ENCODE measurements at regions not wholly inside any gene's neighbourhood (a gene's known extent, or its start where the extent isn't known, plus 50 kb on each side); places are given as distances from the start of the nearest gene placed in this dataset.
"Not testable (repeated sequence)": the region's sequence is repeated elsewhere in the genome, so short reads cannot be mapped to it uniquely, and the experiment has no call there.

GRCh38 chr11:112310848-112311247 lies 50.2 kb upstream of the PLET1 start:
- DNase-seq (ENCODE audit: low read depth), result no peak

DNA sequence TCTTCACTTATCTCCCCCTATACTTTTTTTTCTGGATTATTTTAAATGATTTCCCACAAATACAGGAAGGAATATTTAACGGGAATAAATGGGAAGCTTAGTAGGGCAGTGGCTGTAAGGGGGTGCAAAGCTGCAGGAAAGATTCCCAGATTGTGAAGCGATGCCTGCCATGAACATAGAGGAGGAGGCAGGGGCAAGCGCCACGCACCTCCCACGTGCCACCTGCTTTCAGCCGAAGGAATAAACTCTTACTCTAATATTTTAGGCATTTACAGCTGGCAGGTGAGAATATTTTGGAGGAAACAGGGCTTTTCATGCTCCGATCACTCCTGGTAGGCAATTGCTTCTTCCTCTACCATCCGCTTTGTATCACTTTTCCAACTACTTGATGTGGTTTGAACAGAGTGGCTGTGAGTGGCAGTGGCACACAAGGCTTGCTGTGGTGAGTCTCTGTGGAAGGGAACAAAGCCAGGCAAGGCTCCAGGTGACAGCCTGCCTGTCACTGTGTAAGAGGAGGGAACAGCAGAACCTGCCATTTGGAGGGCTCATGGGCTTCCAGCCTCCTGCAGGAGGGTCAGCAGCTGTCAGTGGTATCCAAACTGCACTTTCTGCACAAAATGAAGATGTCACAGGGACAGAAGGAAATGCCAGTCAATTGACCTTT lies 54.5 kb upstream of the PLET1 start:
- no peak for DNase-seq (ENCODE audit: low read depth)

- no peak for DNase-seq (ENCODE audit: low read depth)
These were observed 55.4 kb upstream of the PLET1 start for GRCh38 chr11:112315861-112316739.

GRCh38 chr11:112316971-112317370 lies 56.3 kb upstream of the PLET1 start:
- DNase-seq (ENCODE audit: low read depth), result no peak

DNA sequence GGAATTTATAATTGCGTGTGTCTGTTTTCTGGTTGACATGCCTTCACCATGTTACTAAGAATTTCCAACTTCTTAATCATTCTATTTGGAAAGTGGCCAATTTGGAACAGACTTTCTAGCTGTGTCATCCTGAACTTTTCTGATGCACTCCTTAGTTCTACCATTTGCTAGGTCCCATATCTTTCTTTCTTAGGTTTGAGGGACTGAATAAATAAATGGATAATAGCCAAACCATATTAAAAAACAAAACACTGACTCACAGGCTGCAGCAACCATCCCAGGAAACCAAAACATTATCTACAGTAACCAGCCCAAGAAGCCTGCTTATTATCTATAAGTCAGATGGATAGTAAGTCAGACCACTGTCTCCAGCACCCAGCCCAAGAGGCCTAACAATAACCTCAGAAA lies 57.5 kb upstream of the PLET1 start:
- DNase-seq (ENCODE audit: low read depth), result peak; percentile 85

DNA sequence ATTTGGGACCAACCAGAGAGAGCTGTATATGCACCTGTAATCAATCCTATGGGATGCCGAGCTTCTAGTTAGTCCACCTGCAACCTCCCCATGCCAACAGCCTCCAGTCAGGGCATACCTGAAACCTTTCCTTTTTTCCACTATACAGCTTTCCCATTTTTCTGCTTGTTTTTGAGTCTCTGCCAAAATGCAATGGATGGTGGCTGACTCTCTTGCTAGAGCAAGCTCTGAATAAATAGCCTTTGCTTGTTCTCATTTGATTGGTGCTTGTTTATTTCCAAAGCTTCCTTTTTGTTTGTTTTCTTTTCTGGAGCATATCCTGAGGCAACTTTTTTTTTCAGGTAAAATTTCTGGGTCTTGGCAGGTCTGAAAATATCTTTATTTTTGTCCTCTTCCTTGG lies 58.0 kb upstream of the PLET1 start:
- DNase-seq (ENCODE audit: low read depth), result no peak

DNA sequence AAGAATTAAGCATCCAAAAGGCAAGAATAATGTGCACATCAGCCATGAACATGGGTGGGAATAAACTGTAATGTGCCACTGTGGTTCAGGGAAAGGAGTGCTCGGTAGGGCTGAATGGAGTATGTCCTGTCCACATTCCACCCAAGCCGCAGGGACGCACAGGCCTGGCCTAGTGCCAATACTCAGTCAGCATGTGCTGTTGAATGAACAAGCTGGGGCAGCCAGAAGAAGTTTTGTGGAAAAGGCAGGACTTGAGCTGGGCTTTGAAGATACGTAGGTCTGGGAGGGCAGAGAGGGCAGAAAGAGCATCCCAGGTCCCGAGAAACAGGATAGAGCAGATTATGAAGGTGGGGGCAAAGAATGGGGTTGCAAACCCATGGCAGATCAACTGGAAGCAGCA lies 60.0 kb upstream of the PLET1 start:
- peak; percentile 35 for DNase-seq (ENCODE audit: low read depth)

DNA sequence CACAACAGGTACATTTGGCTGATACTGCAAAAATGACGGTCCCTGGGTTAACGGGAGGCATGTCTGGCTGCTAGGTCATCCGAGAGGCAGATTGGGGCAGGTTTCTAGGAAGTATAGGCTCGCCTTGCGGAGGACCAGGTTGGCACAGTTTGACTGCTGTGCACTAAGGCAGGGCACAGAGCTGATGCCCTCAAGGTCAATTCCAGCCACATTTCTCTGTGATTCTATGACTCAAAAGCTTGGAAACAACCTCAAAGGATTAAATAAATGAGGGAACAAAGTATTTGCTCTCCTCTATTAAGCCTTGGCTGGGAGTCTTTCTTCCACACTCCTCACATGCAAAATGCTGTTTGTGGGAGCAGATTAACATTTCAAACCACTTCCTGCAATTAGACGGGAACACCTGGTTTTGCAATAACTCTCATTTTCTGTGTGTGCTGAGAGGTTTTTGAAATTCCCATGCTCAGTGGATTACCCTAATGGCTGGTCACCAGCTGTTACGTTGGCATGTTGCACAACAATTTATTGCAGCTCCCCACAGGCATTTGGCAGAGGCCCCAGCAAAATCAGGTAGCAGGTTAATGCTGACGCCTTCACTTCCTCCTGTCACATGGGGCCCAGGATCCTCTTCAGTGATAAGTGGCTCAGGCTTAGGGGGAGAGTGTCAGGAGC lies 61.0 kb upstream of the PLET1 start:
- peak; percentile 37 for DNase-seq (ENCODE audit: low read depth)

DNA sequence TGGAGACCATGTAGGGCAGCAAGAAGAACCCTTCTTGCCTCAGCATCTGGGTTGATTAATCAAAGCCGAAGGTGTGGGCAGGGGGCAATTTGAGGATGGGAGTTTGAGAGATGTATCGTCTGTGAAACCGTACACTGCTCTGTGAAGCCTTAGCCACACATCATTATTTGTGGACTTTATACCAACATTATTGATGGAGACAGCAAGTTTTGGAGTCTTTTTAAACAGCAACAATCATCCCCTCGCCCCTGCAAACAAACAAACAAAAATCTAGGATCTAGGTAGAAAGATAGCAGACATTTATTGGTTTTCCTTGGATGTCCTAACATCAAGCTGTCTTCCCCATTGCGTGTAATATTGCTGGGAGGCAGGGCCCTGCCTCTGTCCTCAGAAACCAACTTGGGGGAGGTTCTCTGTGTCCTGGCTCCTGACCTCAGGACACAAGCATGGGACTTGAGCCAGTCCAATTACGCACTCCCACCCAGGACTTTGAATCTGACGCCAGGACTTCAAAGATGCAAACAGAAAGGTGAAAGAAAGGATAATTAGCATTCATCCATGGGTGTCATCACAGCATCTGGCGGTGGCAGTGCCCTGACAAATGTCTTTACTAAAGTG lies 61.6 kb upstream of the PLET1 start:
- no peak for DNase-seq (ENCODE audit: low read depth)

- no peak for DNase-seq (ENCODE audit: low read depth)
These were observed 73.7 kb upstream of the PLET1 start for GRCh38 chr11:112334381-112334780.

- no peak for DNase-seq (ENCODE audit: low read depth)
These were observed 75.8 kb upstream of the PLET1 start for GRCh38 chr11:112336356-112336886.

DNA sequence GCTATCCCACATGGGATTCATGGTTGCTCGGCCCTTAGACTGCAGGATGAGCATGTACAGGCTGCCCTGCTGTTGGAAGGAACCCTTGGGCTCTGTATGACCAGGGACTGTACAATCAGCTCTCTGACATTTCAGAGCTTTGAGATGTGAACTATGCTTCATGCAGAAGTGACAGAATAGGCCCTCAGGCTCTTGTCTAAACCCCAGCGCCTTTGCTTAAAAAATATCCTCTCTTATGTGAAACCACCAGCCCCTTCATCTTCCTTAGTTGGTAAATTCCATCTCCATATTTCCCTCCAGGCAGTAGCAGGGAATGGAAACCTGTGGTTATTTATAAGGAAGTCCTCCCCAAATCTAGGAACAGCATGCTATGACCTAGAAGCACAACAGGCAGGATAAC lies 78.9 kb upstream of the PLET1 start:
- no peak for DNase-seq (ENCODE audit: low read depth)

DNA sequence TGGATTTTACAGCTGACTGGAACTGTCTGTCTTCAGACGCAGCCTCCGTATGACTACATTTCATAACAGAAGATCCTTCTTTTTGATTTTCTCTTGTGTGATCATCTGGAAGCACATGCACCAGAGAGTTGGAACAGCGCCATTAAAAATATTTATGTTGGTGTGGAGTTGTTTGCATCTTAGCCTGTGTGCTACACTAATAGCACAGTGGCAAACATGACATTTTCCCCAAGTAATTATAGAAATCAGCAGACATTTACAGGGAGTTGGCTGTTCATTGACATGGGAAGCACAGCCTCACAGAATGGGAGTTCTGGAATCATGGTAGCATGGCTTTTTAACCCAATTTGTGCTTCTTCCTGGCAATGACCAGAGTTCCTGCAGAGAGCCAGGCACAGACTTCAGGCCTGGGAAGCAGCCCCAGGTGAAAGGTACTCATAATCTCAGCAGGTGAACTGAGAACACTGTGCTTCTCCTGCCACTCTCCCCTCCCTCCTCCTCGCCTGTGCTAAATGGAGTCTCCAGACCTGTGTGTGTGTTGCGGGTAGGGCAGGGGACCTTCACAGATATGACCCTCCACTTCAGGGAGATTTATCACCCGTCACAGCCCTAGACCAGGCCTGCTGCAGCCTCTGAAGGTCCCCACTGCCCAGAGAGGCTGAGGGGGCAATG lies 82.8 kb upstream of the PLET1 start:
- DNase-seq (ENCODE audit: low read depth), result no peak

- DNase-seq (ENCODE audit: low read depth), result no peak
These were observed 83.4 kb upstream of the PLET1 start for GRCh38 chr11:112344040-112344413.

GRCh38 chr11:112345166-112345565 lies 84.5 kb upstream of the PLET1 start:
- DNase-seq (ENCODE audit: low read depth), result no peak

- DNase-seq (ENCODE audit: low read depth), result no peak
These were observed 85.0 kb upstream of the PLET1 start for GRCh38 chr11:112345706-112346105.

DNA sequence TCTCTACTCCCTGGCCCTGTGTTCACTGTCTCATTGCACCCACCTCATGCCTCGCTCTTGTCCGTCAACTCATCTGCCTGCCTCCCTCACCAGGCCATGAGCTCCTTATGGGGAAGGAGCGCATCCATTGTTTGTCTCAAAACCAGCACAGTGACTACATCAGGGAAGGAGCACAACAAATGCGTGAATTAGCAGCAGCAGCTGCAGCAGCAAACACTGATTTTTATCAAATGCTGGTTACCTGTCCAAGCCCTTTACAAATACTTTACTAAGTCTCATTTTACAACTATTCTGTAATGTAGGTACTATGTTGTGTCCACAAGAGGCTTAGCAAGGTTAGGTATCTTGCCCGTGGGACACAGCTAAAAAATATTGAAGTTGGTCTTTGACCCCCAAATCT lies 85.9 kb upstream of the PLET1 start:
- DNase-seq (ENCODE audit: low read depth), result no peak

- no peak for DNase-seq (ENCODE audit: low read depth)
These were observed 87.9 kb upstream of the PLET1 start for GRCh38 chr11:112348480-112349029.

- not testable (repeated sequence) for DNase-seq (ENCODE audit: low read depth)
These were observed 90.8 kb upstream of the PLET1 start for GRCh38 chr11:112351423-112351822.

DNA sequence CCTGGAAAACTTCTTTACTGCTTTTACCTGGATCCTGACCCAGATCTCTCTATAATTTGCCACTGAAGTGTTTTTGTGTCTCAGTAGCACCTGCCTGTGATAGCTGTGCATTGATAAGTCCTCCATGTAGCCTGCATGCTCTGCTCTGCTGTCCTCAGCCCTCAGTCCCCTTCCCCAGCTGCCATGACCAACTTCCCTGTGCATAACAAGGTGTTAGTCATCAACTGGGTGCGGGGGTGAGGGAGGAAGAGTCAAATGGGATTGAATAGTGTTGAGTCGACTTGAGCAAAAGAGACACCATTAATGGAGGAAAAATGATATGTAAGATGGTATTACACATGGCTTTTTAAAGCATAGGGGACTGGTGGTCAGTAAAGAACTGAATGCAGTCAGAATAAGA lies 92.2 kb upstream of the PLET1 start:
- no peak for DNase-seq (ENCODE audit: low read depth)

GRCh38 chr11:112354364-112354763 lies 93.7 kb upstream of the PLET1 start:
- DNase-seq (ENCODE audit: low read depth), result no peak

Data from fibroblast of the conjunctiva (primary cell).